Tongue (tissue), 1 donor: ENCODE measurements at regions not wholly inside any gene's neighbourhood (a gene's known extent, or its start where the extent isn't known, plus 50 kb on each side); places are given as distances from the start of the nearest gene placed in this dataset.
"Not testable (repeated sequence)": the region's sequence is repeated elsewhere in the genome, so short reads cannot be mapped to it uniquely, and the experiment has no call there.

Experiments
- DNase-seq: peaks from one replicate; pipeline ENCODE4 v3.0.0-alpha.2; 2015

- peak; percentile 10 for DNase-seq
Measured at GRCh38 chr1:213685992-213686582, 301.7 kb upstream of the PROX1 start.

GRCh38 chr1:213686983-213687382 is 300.8 kb upstream of the PROX1 start:
- no peak for DNase-seq

- DNase-seq = no peak
Measured at GRCh38 chr1:213687832-213688231, 299.9 kb upstream of the PROX1 start.

GRCh38 chr1:213688655-213689054 is 299.1 kb upstream of the PROX1 start:
- no peak for DNase-seq

GRCh38 chr1:213689260-213689659 is 298.5 kb upstream of the PROX1 start:
- peak; percentile 31 for DNase-seq

GRCh38 chr1:213690341-213690917 is 297.3 kb upstream of the PROX1 start:
- no peak for DNase-seq

GRCh38 chr1:213692321-213692720 is 295.5 kb upstream of the PROX1 start:
- DNase-seq = no peak

- DNase-seq = no peak
Measured at GRCh38 chr1:213693864-213694263, 293.9 kb upstream of the PROX1 start.

GRCh38 chr1:213697192-213697802 is 290.5 kb upstream of the PROX1 start:
- DNase-seq = no peak

- no peak for DNase-seq
Measured at GRCh38 chr1:213698092-213698702, 289.6 kb upstream of the PROX1 start.

- no peak for DNase-seq
Measured at GRCh38 chr1:213702703-213703102, 285.1 kb upstream of the PROX1 start.

GRCh38 chr1:213704941-213705340 is 282.8 kb upstream of the PROX1 start:
- DNase-seq = no peak

GRCh38 chr1:213711833-213712490 is 275.8 kb upstream of the PROX1 start:
- not testable (repeated sequence) for DNase-seq

- no peak for DNase-seq
Measured at GRCh38 chr1:213714645-213715044, 273.1 kb upstream of the PROX1 start.

GRCh38 chr1:213715182-213715581 is 272.6 kb upstream of the PROX1 start:
- no peak for DNase-seq

- DNase-seq = no peak
Measured at GRCh38 chr1:213719462-213719861, 268.3 kb upstream of the PROX1 start.

- DNase-seq = peak; percentile 12
Measured at GRCh38 chr1:213720032-213720431, 267.7 kb upstream of the PROX1 start.

GRCh38 chr1:213723187-213723586 is 264.6 kb upstream of the PROX1 start:
- no peak for DNase-seq

GRCh38 chr1:213724640-213725536 is 262.9 kb upstream of the PROX1 start:
- DNase-seq = peak; percentile 94

- no peak for DNase-seq
Measured at GRCh38 chr1:213727853-213728592, 259.8 kb upstream of the PROX1 start.
